ENCODE measurements at regions not wholly inside any gene's neighbourhood (a gene's known extent, or its start where the extent isn't known, plus 50 kb on each side); places are given as distances from the start of the nearest gene placed in this dataset.

DNA sequence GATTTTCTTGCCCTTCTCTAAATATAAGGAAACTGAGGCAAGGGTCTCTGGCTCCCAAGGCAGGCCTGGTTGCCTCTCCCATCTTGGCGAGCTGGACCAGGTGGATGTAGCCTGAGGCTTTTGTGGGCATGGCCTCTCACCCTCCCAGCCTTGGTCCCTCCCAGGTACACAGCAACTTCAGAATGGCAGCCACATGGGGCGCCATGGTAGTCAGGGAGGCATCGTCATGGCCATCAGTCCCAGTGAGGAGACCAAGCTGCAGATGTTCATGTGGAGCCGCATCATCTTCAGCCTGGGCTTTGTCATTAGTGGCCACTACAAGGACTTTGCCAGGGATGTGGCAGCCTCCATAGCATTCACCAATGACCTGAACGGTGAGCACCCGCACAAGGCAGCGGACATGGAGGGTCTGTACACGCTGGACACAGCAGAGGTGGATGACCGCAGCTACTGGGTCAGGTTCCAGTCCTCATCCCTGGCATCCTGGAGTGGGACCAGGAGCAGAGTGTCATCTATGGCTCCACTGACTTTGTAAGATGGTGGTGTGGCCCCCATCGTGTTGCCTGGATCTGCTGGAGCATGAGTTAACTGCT lies 165.8 kb upstream of the ZNF267 start:
- Histone ChIP-seq H3K4me3 (ENCODE audit: low read depth, low read length, poor library complexity, severe bottlenecking) (no peak overlapping the region), H3K9me3 (ENCODE audit: low read length) (no peaks in the 10 kb centered on the region), H3K9me2 (ENCODE audit: insufficient read depth, low read length) (no peaks in the 10 kb centered on the region), H3K79me2 (ENCODE audit: insufficient read depth, low read depth, low read length) (no peaks in the 10 kb centered on the region), H3K4me2 (ENCODE audit: low read length) (no peak overlapping the region), H3K36me3 (ENCODE audit: insufficient read depth, low read length) (peaks cover 56% of the 10 kb centered on the region), H2AFZ (ENCODE audit: low read length) (no peak overlapping the region), H4K20me1 (ENCODE audit: insufficient read depth, low read length) (no peaks in the 10 kb centered on the region), H3K27ac (ENCODE audit: low read depth, low read length, poor library complexity, severe bottlenecking) (no peak overlapping the region), H3K4me1 (ENCODE audit: insufficient read depth, low read length, poor library complexity, severe bottlenecking) (peaks cover 6% of the 10 kb centered on the region)
- no TSS peak for BruUV-seq (replicated peaks)
- ChIA-PET POLR2A (no interaction called here), CTCF (ENCODE audit: unreplicated experiment) (no interaction called here)
- intact Hi-C loops (cut with micrococcal nuclease; ENCODE audit: unreplicated experiment): no loop called here
- TF ChIP-seq EZH2phosphoT487 (IDR thresholded peaks at IDR 0.05; ENCODE audit: borderline replicate concordance, low read depth, low read length): no peak
- TF ChIP-seq, protein P1, sequence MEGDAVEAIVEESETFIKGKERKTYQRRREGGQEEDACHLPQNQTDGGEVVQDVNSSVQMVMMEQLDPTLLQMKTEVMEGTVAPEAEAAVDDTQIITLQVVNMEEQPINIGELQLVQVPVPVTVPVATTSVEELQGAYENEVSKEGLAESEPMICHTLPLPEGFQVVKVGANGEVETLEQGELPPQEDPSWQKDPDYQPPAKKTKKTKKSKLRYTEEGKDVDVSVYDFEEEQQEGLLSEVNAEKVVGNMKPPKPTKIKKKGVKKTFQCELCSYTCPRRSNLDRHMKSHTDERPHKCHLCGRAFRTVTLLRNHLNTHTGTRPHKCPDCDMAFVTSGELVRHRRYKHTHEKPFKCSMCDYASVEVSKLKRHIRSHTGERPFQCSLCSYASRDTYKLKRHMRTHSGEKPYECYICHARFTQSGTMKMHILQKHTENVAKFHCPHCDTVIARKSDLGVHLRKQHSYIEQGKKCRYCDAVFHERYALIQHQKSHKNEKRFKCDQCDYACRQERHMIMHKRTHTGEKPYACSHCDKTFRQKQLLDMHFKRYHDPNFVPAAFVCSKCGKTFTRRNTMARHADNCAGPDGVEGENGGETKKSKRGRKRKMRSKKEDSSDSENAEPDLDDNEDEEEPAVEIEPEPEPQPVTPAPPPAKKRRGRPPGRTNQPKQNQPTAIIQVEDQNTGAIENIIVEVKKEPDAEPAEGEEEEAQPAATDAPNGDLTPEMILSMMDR (conservative IDR thresholded peaks at IDR 0.05; ENCODE audit: low read length): no peak
- DNase-seq (ENCODE audit: low spot score): no peak

DNA sequence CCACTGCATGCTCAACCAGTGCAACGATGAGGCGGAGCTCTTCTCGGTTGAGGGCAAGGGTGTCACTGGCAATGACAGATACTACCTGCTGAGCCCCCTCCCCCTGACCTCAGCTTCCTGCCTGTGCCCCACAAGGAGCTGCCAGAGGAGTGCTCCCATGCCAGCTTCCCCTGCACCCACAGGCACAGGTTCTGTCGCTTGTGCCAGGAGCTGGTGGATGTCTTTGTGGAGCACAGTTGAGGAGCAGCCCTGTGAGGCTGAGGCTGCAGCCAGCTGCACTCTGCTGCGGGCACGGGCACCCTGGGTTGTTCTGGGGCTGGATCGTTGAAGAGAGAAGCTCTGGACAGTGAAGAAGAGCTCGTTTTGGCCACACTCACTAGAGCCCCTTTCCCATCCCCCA lies 165.3 kb upstream of the ZNF267 start:
- H2AFZ ChIP-seq (ENCODE audit: low read length): no peak overlapping the region
- TF ChIP-seq EZH2phosphoT487 (IDR thresholded peaks at IDR 0.05; ENCODE audit: borderline replicate concordance, low read depth, low read length): no peak
- TF ChIP-seq, protein P1 (conservative IDR thresholded peaks at IDR 0.05; ENCODE audit: low read length): no peak
- no peak overlapping the region for H3K27ac ChIP-seq (ENCODE audit: low read depth, low read length, poor library complexity, severe bottlenecking)
- ChIA-PET CTCF (ENCODE audit: unreplicated experiment) (no interaction called here), POLR2A (no interaction called here)
- H3K36me3 ChIP-seq (ENCODE audit: insufficient read depth, low read length): peaks cover 51% of the 10 kb centered on the region
- BruUV-seq (replicated peaks): no TSS peak
- H3K9me3 ChIP-seq (ENCODE audit: low read length): no peaks in the 10 kb centered on the region
- H3K4me2 ChIP-seq (ENCODE audit: low read length): no peak overlapping the region
- peaks cover 6% of the 10 kb centered on the region for H3K4me1 ChIP-seq (ENCODE audit: insufficient read depth, low read length, poor library complexity, severe bottlenecking)
- no peak overlapping the region for H3K4me3 ChIP-seq (ENCODE audit: low read depth, low read length, poor library complexity, severe bottlenecking)
- intact Hi-C loops (cut with micrococcal nuclease; ENCODE audit: unreplicated experiment): no loop called here
- no peaks in the 10 kb centered on the region for H3K79me2 ChIP-seq (ENCODE audit: insufficient read depth, low read depth, low read length)
- no peaks in the 10 kb centered on the region for H4K20me1 ChIP-seq (ENCODE audit: insufficient read depth, low read length)
- DNase-seq (ENCODE audit: low spot score): no peak
- H3K9me2 ChIP-seq (ENCODE audit: insufficient read depth, low read length): no peaks in the 10 kb centered on the region

DNA sequence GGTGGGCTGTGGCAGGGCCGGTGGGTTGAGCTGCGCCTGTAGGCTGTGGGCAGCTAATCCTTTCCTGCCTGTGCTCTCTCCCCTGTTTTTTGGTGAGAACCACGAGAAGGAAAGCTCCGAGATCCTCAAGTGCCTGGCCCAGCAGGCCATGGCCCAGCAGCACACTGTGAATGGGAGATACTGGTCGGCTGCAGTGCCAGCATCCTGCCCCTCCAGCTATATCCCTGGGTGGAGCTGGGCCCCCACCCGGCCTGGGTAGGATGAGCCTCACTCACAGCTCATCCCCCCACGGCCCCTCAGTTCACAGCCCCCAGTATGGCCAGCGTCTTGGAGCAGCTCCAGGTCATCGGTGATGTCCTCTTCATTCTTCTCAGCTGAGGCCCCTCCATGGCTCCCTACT lies 164.4 kb upstream of the ZNF267 start:
- Histone ChIP-seq H3K4me2 (ENCODE audit: low read length) (no peak overlapping the region), H3K4me1 (ENCODE audit: insufficient read depth, low read length, poor library complexity, severe bottlenecking) (peaks cover 8% of the 10 kb centered on the region), H3K27ac (ENCODE audit: low read depth, low read length, poor library complexity, severe bottlenecking) (no peak overlapping the region), H3K9me2 (ENCODE audit: insufficient read depth, low read length) (no peaks in the 10 kb centered on the region), H3K36me3 (ENCODE audit: insufficient read depth, low read length) (peaks cover 43% of the 10 kb centered on the region), H4K20me1 (ENCODE audit: insufficient read depth, low read length) (0 out of 2 replicates have a peak, but pooled peaks cover 3% of the 10 kb centered on the region), H2AFZ (ENCODE audit: low read length) (no peak overlapping the region), H3K4me3 (ENCODE audit: low read depth, low read length, poor library complexity, severe bottlenecking) (no peak overlapping the region), H3K9me3 (ENCODE audit: low read length) (no peaks in the 10 kb centered on the region), H3K79me2 (ENCODE audit: insufficient read depth, low read depth, low read length) (peaks cover 6% of the 10 kb centered on the region; the same call in 1 of the 2 replicates)
- no peak for DNase-seq (ENCODE audit: low spot score)
- CTCF ChIA-PET (ENCODE audit: unreplicated experiment): no interaction called here
- no TSS peak for BruUV-seq (replicated peaks)
- POLR2A ChIA-PET: no interaction called here
- TF ChIP-seq EZH2phosphoT487 (IDR thresholded peaks at IDR 0.05; ENCODE audit: borderline replicate concordance, low read depth, low read length): no peak
- TF ChIP-seq, protein P1 (conservative IDR thresholded peaks at IDR 0.05; ENCODE audit: low read length): no peak
- intact Hi-C loops (cut with micrococcal nuclease; ENCODE audit: unreplicated experiment): no loop called here
